Smooth muscle cell (in vitro differentiated cells): ENCODE measurements at regions not wholly inside any gene's neighbourhood (a gene's known extent, or its start where the extent isn't known, plus 50 kb on each side); places are given as distances from the start of the nearest gene placed in this dataset.

Source experiments
- DNase-seq: peaks from one replicate; lab custom pipeline; 2025; ENCODE audit not compliant: unreplicated experiment; lab: John Stamatoyannopoulos, UW
- H2AFZ ChIP-seq: fragments of 200-600 bp; sonication (generic); 2 replicates; pipeline ENCODE4 v1.6.0; 2016; ENCODE audit warnings: antibody characterized with exemption, low read depth, mild to moderate bottlenecking
- H3F3A ChIP-seq: fragments of 200-600 bp; sonication (generic); 2 replicates; pipeline ENCODE4 v1.6.0; 2017; ENCODE audit warnings: antibody characterized with exemption, low read depth
- H3K27ac ChIP-seq: fragments of 200-600 bp; sonication (generic); 2 replicates; pipeline ENCODE4 v1.5.1; 2016; ENCODE audit warnings: low read depth, mild to moderate bottlenecking
- H3K27me3 ChIP-seq: fragments of 200-600 bp; sonication (generic); 2 replicates; pipeline ENCODE4 v1.6.1; 2016; ENCODE audit warnings: low read depth, mild to moderate bottlenecking
- H3K36me3 ChIP-seq: fragments of 200-600 bp; sonication (generic); 2 replicates; pipeline ENCODE4 v1.5.1; 2016; ENCODE audit warnings: low read depth
- H3K4me1 ChIP-seq: fragments of 200-600 bp; sonication (generic); 2 replicates; pipeline ENCODE4 v1.5.1; 2016; ENCODE audit warnings: low read depth
- H3K4me2 ChIP-seq: fragments of 200-600 bp; sonication (generic); 2 replicates; pipeline ENCODE4 v1.6.0; 2016; ENCODE audit warnings: mild to moderate bottlenecking
- H3K4me3 ChIP-seq: fragments of 200-600 bp; sonication (generic); 2 replicates; pipeline ENCODE4 v1.5.1; 2016; ENCODE audit warnings: mild to moderate bottlenecking
- H3K79me2 ChIP-seq: fragments of 200-600 bp; sonication (generic); 2 replicates; pipeline ENCODE4 v1.6.0; 2016; ENCODE audit warnings: low read depth, mild to moderate bottlenecking
- H3K9ac ChIP-seq: fragments of 200-600 bp; sonication (generic); 2 replicates; pipeline ENCODE4 v1.6.0; 2016; ENCODE audit warnings: low read depth
- H3K9me3 ChIP-seq: fragments of 200-600 bp; sonication (generic); replicated peaks from 2 replicates; pipeline ENCODE4 v1.5.1; 2016; ENCODE audit warnings: low read depth
- H4K20me1 ChIP-seq: fragments of 200-600 bp; sonication (generic); 2 replicates; pipeline ENCODE4 v1.6.0; 2016; ENCODE audit warnings: low read depth
- CTCF ChIP-seq: fragments of 200-600 bp; sonication (generic); IDR thresholded peaks from 2 replicates; pipeline ENCODE4 v1.5.1; 2017; ENCODE audit warnings: borderline replicate concordance, mild to moderate bottlenecking, antibody characterized with exemption; ENCODE audit not compliant: insufficient read depth, poor library complexity, severe bottlenecking
- WGBS: methylation state at CpG from one replicate; pipeline ENCODE4 v1.1.7; 2016; ENCODE audit warnings: low lambda C conversion rate; 5-methylcytosine and 5-hydroxymethylcytosine counted together

- 82% methylated on average over 1 of the region's 1 CpG for WGBS
- no peak overlapping the region for H3K4me3 ChIP-seq
- no peaks in the 10 kb centered on the region for H3K27me3 ChIP-seq
- H3K4me1 ChIP-seq, result no peaks in the 10 kb centered on the region
- H4K20me1 ChIP-seq, result no peaks in the 10 kb centered on the region
- no peak for DNase-seq
- no peak overlapping the region for H3K9ac ChIP-seq
- no peak overlapping the region for H2AFZ ChIP-seq
- H3K27ac ChIP-seq, result no peak overlapping the region
- H3K4me2 ChIP-seq, result no peak overlapping the region
- H3K36me3 ChIP-seq, result no peaks in the 10 kb centered on the region
- H3K9me3 ChIP-seq, result no peaks in the 10 kb centered on the region
- TF ChIP-seq CTCF, result no peak
- no peaks in the 10 kb centered on the region for H3F3A ChIP-seq
- no peaks in the 10 kb centered on the region for H3K79me2 ChIP-seq
Measured at GRCh38 chr10:61089251-61089650, 145.3 kb upstream of the RHOBTB1 start.

GRCh38 chr10:61084493-61084892 is 140.5 kb upstream of the RHOBTB1 start:
- no peak overlapping the region for H3K9ac ChIP-seq
- H3K27ac ChIP-seq, result no peak overlapping the region
- DNase-seq, result no peak
- no peak for TF ChIP-seq CTCF
- no peak overlapping the region for H2AFZ ChIP-seq
- H3K36me3 ChIP-seq, result no peaks in the 10 kb centered on the region
- no peaks in the 10 kb centered on the region for H3K4me1 ChIP-seq
- H3K79me2 ChIP-seq, result no peaks in the 10 kb centered on the region
- H3K4me2 ChIP-seq, result no peak overlapping the region
- no peak overlapping the region for H3K4me3 ChIP-seq
- H4K20me1 ChIP-seq, result no peaks in the 10 kb centered on the region
- H3K9me3 ChIP-seq, result no peaks in the 10 kb centered on the region
- H3K27me3 ChIP-seq, result no peaks in the 10 kb centered on the region
- no peaks in the 10 kb centered on the region for H3F3A ChIP-seq

GRCh38 chr10:61081301-61081700 is 137.3 kb upstream of the RHOBTB1 start:
- no peaks in the 10 kb centered on the region for H4K20me1 ChIP-seq
- 94% methylated on average over 2 of the region's 2 CpGs for WGBS
- H3K9me3 ChIP-seq, result no peaks in the 10 kb centered on the region
- no peaks in the 10 kb centered on the region for H3K4me1 ChIP-seq
- H3K27ac ChIP-seq, result no peak overlapping the region
- H3K27me3 ChIP-seq, result no peaks in the 10 kb centered on the region
- no peak overlapping the region for H3K4me2 ChIP-seq
- no peaks in the 10 kb centered on the region for H3K79me2 ChIP-seq
- no peaks in the 10 kb centered on the region for H3F3A ChIP-seq
- H3K9ac ChIP-seq, result no peak overlapping the region
- TF ChIP-seq CTCF, result no peak
- no peak overlapping the region for H3K4me3 ChIP-seq
- H3K36me3 ChIP-seq, result no peaks in the 10 kb centered on the region
- no peak overlapping the region for H2AFZ ChIP-seq
- DNase-seq, result no peak

GRCh38 chr10:61078542-61079275 is 134.7 kb upstream of the RHOBTB1 start:
- no peaks in the 10 kb centered on the region for H4K20me1 ChIP-seq
- no peak overlapping the region for H3K9ac ChIP-seq
- no peaks in the 10 kb centered on the region for H3K9me3 ChIP-seq
- no peak for TF ChIP-seq CTCF
- H2AFZ ChIP-seq, result no peak overlapping the region
- no peaks in the 10 kb centered on the region for H3K27me3 ChIP-seq
- H3K79me2 ChIP-seq, result no peaks in the 10 kb centered on the region
- WGBS, result 74% methylated on average over 3 of the region's 3 CpGs
- H3K4me1 ChIP-seq, result no peaks in the 10 kb centered on the region
- H3K27ac ChIP-seq, result no peak overlapping the region
- DNase-seq, result no peak
- H3K36me3 ChIP-seq, result no peaks in the 10 kb centered on the region
- no peak overlapping the region for H3K4me3 ChIP-seq
- no peaks in the 10 kb centered on the region for H3F3A ChIP-seq
- H3K4me2 ChIP-seq, result no peak overlapping the region
